GM08714 (cell line): ENCODE measurements at regions not wholly inside any gene's neighbourhood (a gene's known extent, or its start where the extent isn't known, plus 50 kb on each side); places are given as distances from the start of the nearest gene placed in this dataset.

ENCODE experiments used
- H3K4me3 ChIP-seq: fragments of 200-500 bp; sonication (Bioruptor generic); 2 replicates; pipeline ENCODE4 v1.5.1; 2014; ENCODE audit warnings: mild to moderate bottlenecking, low read length, inconsistent platforms
- ZNF274 ChIP-seq: IDR thresholded peaks from 2 replicates; pipeline ENCODE4 v1.6.1; 2012; ENCODE audit warnings: mild to moderate bottlenecking, low read depth, low read length

DNA sequence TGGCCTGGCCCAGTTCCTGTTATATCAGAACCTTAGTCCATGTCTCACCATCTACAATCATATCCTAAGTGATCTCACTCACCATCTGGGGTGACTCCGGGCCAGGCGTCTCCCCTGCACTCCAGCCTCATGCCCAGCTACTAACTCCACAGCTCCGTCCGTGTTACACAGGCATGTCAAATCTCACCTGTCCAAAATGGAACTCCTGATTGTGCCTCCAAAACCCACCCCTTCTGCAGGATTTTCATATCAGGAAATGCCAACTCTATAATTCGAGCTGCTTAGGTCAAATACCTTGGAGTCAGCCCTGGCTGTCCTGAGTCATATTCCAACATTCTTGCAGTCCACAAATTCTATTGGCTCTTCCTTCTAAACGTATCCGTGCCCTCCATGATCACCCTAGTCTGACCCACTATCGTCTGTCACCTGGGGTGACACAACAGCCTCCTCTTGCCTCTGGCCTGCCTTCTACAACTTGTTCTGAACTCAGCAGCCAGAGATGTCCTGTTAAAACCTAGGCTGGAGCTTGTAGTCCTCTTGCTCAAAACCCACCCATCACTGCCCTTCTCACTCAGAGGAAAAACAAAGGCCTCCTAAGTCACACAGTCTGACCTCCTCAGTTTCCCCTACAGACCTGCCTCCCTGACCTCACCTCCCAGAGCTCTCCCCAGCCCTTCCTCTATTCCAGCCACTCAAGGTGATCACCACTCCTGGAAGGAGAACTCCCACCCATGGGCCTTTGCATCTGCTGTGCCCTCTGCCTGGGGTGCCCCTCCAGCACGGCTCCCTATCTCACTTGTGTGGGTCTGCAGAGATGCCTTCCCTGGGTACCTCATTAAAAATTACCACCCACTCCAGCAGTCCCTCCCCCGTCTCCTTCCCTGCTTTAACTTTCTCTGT lies 85.3 kb upstream of the SIRPA start:
- TF ChIP-seq ZNF274 = no peak
- H3K4me3 ChIP-seq = no peak overlapping the region

DNA sequence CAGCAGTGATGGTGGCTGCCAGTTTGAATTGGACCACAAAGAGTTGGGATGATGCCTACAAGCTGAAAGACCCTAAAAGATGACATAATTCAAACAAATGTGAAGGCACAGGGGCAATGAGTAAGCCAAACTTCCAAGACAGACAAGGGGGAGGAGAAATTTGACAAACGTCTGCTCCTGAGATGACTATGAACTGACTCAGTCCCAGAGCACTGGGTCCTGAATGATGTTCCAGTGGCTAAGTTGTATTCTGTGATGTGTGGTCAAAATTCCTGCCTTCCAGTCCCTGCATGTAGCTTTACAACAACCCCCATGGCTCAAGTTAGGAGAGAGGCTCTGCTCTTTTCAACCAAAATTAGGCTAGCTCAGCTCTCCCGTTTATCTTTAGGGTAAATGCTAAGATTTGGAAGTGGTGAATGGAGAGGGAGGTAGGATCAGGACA lies 86.1 kb upstream of the SIRPA start:
- no peak for TF ChIP-seq ZNF274
- H3K4me3 ChIP-seq = no peak overlapping the region

DNA sequence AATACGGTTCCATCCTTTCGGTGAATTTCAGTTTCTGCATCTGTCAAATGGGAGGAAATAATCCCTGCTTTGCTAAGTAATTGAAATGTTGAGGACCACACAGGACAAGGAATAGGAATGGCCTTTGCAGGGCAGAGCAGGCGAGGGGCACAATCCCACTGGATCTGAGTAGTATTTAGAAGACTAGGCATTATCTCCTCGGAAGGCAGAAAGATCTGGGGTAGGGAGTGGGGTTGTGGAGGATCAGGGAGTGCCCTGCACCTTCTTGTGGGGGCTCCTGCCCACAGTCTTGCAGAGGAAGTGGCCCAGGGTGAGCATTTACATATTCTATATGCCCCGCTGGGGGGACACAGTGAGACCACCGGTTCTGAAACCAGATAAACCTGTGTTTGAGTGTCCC lies 87.1 kb upstream of the SIRPA start:
- TF ChIP-seq ZNF274 = no peak
- no peak overlapping the region for H3K4me3 ChIP-seq

DNA sequence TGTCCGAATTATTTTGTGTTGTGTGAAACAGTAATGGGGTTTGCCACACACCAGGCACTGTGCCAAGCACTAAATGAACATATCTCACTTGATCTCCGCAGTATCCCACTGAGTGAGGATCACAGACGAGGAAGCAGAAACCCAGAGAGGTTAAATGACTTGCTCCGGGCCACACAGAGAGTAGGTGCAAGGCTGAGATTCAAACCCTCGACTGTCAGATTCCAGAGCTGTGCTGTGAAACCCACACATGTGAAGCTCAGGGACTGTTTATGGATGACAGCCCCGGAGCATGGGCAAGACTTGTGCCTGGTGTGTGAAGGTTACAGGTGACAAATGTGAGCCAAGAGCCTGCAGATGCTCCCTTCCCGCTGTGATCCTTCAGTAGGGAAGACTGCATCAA lies 87.8 kb upstream of the SIRPA start:
- H3K4me3 ChIP-seq = no peak overlapping the region
- TF ChIP-seq ZNF274 = no peak

DNA sequence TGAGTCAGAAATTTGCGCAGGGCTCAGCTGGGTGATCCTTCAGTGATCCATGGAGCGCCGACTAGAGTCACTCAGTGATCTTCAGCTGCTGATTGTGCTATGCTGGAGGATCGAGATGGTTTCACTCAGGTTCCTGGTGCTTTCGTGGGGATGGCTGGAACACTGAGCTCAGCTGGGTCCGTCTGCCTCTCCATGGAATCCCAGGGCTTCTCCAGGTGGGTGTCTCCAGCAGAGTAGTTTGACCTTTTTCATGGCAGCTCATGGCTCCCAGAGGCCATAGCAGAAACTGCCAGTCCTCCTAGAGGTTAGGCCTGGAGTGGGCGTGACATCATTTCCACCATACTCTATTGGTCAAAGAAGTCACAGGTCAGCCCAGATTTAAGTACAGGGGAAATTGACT lies 88.8 kb upstream of the SIRPA start:
- TF ChIP-seq ZNF274 = no peak
- H3K4me3 ChIP-seq = no peak overlapping the region

DNA sequence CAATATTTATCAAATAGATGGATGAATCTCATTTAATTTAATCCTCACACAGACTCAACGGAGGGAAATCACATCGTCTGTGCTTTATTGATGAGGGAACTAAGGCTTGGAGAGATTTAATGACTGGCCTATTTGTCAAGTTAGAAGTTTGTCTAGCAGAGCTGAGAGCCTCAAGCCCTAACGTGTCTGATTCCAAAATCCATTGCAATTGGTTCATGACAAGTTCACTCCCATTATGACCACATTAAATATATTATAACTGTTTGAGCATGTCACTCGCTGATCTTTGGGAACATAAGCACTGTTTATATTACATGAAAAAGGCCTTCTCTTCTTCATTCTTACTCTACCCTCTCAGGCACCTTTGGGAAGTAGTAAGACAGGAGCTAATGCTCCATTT lies 89.4 kb upstream of the SIRPA start:
- TF ChIP-seq ZNF274 = no peak
- H3K4me3 ChIP-seq = no peak overlapping the region

DNA sequence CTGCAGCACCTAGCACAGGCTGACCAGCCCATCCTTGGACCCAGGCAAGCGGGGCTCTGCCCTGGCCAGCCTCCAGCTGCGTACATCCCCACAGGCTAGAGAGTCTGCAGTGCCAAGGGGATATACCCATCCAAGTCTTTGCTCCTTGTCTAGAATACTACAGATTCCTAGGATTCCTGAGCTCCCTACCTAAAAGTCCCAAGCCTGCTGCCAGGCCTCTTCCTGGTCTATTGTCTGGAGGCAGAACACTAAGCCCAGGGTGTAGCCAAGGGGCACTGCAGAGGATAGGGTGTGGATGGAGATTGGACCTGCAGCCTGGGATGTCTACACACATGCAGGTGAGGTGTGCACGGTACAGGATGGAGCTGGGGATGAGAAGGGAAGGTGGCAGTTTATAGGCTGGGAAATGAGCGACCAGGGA lies 90.0 kb upstream of the SIRPA start:
- no peak for TF ChIP-seq ZNF274
- H3K4me3 ChIP-seq = no peak overlapping the region

DNA sequence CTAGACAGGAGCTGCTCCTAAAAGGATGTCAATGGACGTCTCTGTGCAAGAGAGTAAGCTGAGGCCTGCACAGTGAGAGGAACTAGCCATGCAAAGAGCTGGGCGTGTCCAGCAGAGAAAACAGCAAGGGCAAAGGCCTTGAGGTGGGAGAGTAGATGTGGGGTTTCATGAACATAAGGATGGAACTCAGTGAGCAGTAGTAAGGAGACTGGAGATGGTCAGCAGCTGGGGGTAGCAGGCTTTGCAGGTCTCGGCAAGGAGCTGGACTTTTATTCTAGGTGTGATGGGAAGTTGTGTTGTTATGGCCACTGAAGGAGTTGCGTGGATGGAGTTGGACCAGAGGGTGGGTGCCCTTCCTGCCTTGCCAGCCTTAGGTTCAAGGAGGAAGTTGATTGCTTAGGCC lies 90.7 kb upstream of the SIRPA start:
- no peak for TF ChIP-seq ZNF274
- H3K4me3 ChIP-seq = no peak overlapping the region

DNA sequence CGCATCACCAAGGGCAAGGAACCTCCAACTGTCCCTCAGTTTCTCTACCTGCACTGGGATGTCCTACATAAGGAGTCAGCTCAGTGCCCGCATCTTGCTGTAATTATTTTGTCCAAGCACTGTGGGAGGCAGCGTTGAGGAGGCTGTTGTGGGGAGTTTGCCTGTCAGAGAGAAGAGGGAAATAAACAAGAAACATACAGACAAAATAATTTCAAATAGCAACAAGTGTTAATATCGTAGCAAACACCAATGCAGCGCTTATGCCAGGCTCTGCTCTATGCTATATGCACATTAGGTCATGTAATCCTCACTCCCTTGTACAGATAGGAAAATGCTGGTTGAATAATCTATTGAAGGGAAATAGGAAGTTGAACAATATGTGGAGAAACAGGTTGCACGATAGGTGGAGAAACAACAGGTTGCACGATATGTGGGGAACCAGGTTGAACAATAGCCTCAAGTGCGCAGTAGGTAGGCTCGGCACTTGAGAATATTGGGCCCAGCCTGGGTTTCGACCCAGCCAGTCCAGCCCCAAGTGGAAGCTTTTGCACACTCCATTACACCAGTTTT lies 91.2 kb upstream of the SIRPA start:
- H3K4me3 ChIP-seq = peak overlapping the region; percentile 57; the same call in 1 of the 2 replicates
- TF ChIP-seq ZNF274 = no peak

DNA sequence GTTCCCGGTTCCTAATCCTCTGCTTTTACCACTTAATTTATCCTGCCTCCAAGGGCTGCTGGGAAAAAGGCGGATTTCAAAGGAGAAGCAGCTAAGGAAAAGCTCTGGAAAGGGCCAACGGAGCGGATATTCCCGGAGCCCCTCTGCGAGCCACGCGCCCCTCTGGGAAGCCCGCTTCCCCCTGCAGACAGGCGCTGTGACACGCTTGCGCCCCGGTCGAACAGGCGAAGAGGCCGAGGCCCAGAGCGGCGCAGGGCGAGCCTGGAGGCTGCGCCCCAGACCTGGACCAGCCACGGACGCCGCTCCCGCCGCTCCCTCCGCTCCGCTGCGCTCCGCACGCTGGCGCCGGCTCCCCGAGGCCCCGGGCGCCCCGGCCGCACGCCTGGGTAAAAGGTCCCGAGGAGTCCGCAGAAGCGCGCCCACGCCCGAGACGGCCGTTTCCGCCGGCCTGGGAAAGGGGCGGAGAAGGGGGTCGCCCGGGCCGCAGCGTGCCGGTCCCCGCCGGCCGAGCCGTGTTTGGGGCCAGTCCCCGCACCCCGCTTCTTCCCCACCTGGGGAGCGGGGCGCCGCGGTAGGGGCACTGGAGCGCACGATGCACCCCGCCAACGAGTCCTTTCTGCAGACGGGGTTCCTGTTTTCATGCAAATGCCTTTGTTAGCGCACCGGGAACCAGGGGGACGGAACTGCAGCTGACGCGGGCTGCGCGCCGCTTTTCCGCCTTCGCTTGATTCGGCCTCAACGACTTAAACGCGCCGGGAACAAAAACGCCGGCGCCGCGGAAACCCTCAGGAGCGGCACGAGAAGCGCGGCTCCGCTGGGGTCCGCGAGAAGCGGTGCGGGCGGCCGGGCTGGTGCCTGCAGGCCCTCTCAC lies 91.9 kb upstream of the SIRPA start:
- no peak for TF ChIP-seq ZNF274

DNA sequence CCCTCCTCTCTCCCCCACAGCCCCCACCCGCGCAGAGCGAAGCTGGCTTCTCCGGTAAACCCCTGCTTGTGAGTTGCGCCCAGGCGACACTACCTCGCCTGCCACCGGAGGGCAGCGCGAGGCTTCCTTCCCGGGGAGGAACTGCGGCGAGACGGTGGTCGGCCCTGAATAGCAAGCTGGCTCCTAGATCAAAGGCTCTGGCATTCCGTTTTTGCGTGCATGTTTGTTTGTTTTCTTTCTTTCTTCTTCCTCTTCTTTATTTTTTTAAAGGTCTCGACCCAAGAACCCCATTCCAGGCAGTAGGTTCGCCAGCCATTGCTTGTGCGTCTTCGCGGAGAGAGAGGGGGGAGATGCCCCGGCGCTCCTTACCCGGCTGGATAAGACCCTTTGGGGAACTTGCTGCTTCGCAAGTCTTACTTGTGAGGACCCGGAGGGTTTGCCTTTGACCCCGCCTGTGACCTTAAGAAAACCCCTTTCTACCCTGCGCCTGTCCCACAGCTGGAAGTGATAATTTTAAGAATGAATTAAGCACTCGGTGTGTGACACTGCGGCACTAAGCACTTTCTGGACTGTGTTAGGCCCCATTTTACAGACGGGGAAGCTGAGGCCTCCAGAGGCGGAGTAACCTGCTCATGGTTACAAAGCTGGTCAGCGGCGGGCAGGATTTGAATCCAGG lies 92.7 kb upstream of the SIRPA start:
- H3K4me3 ChIP-seq = peak overlapping the region; percentile 57; the same call in 1 of the 2 replicates
- no peak for TF ChIP-seq ZNF274

More for the DNA sequence above, 91.9 kb upstream of the SIRPA start:
- peak overlapping the region; percentile 57; the same call in 1 of the 2 replicates for H3K4me3 ChIP-seq

DNA sequence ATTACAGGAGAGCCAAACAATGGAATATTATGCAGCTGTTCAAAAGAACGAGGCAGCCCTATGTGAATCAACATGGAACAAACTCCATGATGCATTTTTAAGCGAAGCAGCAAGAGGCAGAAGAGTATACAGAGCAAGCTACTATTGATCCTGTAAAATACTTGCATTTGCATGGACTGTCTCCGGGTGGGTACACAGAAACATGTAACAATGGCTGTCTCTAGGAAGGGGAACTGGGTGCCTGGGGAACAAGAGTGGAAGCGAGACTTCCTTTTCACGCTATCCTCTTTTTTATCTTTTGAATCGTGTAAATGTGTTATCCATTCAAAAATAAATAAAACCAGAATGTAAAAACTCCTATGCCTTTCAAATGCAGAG lies 93.3 kb upstream of the SIRPA start:
- H3K4me3 ChIP-seq = no peak overlapping the region

DNA sequence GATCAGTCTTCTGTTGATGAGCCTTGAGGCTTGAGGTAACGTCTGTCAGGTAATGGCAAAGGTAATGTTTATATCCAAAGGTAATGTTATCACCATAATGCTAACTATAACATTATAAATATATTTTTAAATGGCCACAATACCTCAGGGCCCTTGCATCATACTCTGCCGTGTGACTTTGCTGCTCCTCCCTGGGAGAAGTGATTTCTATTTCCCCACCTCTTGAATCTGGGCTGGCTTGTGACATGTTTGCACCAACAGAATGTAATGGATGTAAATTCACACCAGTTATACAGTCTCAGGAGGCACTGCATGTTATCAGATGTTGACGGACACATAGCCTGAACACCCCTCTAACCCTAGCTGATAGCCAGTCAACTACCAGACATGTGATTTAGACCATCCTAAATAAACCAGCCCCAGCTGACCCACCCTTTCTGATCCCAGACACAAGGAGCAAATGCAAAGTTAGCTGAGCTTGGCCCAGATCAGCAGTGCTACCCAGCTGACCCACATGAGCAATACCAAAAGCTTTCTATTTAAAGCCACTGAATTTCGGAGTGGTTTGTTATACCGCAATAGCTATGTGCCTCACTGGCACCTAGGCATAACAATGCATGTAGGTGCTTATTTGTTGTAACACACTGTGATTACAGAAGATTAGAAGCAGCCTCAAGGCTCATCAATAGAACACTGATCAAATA lies 93.8 kb upstream of the SIRPA start:
- no peak for TF ChIP-seq ZNF274
- no peak overlapping the region for H3K4me3 ChIP-seq

More for the DNA sequence above, 93.3 kb upstream of the SIRPA start:
- TF ChIP-seq ZNF274 = no peak

DNA sequence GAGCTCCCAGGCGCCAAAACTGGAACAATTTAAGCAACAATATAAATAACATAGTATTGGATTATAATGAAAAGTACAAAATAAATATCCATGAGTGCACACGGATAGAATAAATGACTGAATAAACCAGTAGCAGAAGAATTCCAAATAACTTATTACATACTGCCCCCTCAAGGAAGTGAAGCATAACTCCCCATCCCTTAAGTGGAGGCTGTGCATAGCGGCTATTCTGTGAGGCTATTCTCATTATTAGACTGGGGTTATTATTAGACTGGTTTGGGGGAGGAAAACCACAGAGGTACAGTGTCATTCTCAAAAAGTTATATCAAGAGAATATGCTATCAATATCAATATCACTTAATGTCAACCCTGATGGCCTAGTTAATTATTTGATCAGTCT lies 94.4 kb upstream of the SIRPA start:
- H3K4me3 ChIP-seq = no peak overlapping the region
- no peak for TF ChIP-seq ZNF274
